ENCODE measurements at regions not wholly inside any gene's neighbourhood (a gene's known extent, or its start where the extent isn't known, plus 50 kb on each side); places are given as distances from the start of the nearest gene placed in this dataset.

GRCh38 chrX:131792356-131792749, 230.7 kb upstream of the STK26 start:
- TF ChIP-seq ZNF391 (tag by site-specific recombination; IDR thresholded peaks at IDR 0.05; ENCODE audit: borderline replicate concordance, low read depth): 0 out of 2 replicates have a peak, but pooled peaks have one; percentile 55
- TF ChIP-seq ZBTB26 (tag by site-specific recombination; optimal IDR thresholded peaks at IDR 0.05): no peak
- TF ChIP-seq CTCF (tag by site-specific recombination; IDR thresholded peaks at IDR 0.05): peak; percentile 83
- no peak for TF ChIP-seq KLF16 (tag by site-specific recombination; IDR thresholded peaks at IDR 0.05)

Data from HEK293 (cell line).